HG03575 (cell line): ENCODE measurements at regions not wholly inside any gene's neighbourhood (a gene's known extent, or its start where the extent isn't known, plus 50 kb on each side); places are given as distances from the start of the nearest gene placed in this dataset.

Source experiments
- ATAC-seq: cut with Tn5 transposase; IDR thresholded peaks from one replicate; pipeline ENCODE4 v1.9.1; 2021; ENCODE audit not compliant: unreplicated experiment, insufficient number of reproducible peaks, low FRiP score; ENCODE audit errors: extremely low read depth

- ATAC-seq, result no peak
Measured at GRCh38 chr1:172902200-172902599, 148.5 kb downstream of the TNFSF18 start.

- ATAC-seq, result no peak
Measured at GRCh38 chr1:172902861-172903381, 147.8 kb downstream of the TNFSF18 start.

GRCh38 chr1:172903581-172904220 lies 147.0 kb downstream of the TNFSF18 start:
- no peak for ATAC-seq

- ATAC-seq, result no peak
Measured at GRCh38 chr1:172905452-172905851, 145.3 kb downstream of the TNFSF18 start.

GRCh38 chr1:172906778-172907592 lies 143.8 kb downstream of the TNFSF18 start:
- ATAC-seq, result no peak

- no peak for ATAC-seq
Measured at GRCh38 chr1:172907834-172908326, 142.9 kb downstream of the TNFSF18 start.

- ATAC-seq, result no peak
Measured at GRCh38 chr1:172909606-172910326, 141.0 kb downstream of the TNFSF18 start.

GRCh38 chr1:172912765-172913260 lies 137.9 kb downstream of the TNFSF18 start:
- ATAC-seq, result no peak

- ATAC-seq, result no peak
Measured at GRCh38 chr1:172914501-172915144, 136.1 kb downstream of the TNFSF18 start.

- no peak for ATAC-seq
Measured at GRCh38 chr1:172915271-172915670, 135.5 kb downstream of the TNFSF18 start.

- ATAC-seq, result no peak
Measured at GRCh38 chr1:172916116-172916515, 134.6 kb downstream of the TNFSF18 start.

GRCh38 chr1:172917972-172918371 lies 132.8 kb downstream of the TNFSF18 start:
- ATAC-seq, result no peak

GRCh38 chr1:172918478-172918877 lies 132.3 kb downstream of the TNFSF18 start:
- no peak for ATAC-seq

GRCh38 chr1:172926070-172926469 lies 124.7 kb downstream of the TNFSF18 start:
- no peak for ATAC-seq

GRCh38 chr1:172928412-172928811 lies 122.3 kb downstream of the TNFSF18 start:
- ATAC-seq, result no peak

- ATAC-seq, result no peak
Measured at GRCh38 chr1:172929006-172929405, 121.7 kb downstream of the TNFSF18 start.

- no peak for ATAC-seq
Measured at GRCh38 chr1:172930142-172930541, 120.6 kb downstream of the TNFSF18 start.

GRCh38 chr1:172931340-172931739 lies 119.4 kb downstream of the TNFSF18 start:
- no peak for ATAC-seq

- ATAC-seq, result no peak
Measured at GRCh38 chr1:172931761-172932160, 119.0 kb downstream of the TNFSF18 start.
